ENCODE measurements at regions not wholly inside any gene's neighbourhood (a gene's known extent, or its start where the extent isn't known, plus 50 kb on each side); places are given as distances from the start of the nearest gene placed in this dataset.
"Not testable (repeated sequence)": the region's sequence is repeated elsewhere in the genome, so short reads cannot be mapped to it uniquely, and the experiment has no call there.

- TF ChIP-seq, protein P1, sequence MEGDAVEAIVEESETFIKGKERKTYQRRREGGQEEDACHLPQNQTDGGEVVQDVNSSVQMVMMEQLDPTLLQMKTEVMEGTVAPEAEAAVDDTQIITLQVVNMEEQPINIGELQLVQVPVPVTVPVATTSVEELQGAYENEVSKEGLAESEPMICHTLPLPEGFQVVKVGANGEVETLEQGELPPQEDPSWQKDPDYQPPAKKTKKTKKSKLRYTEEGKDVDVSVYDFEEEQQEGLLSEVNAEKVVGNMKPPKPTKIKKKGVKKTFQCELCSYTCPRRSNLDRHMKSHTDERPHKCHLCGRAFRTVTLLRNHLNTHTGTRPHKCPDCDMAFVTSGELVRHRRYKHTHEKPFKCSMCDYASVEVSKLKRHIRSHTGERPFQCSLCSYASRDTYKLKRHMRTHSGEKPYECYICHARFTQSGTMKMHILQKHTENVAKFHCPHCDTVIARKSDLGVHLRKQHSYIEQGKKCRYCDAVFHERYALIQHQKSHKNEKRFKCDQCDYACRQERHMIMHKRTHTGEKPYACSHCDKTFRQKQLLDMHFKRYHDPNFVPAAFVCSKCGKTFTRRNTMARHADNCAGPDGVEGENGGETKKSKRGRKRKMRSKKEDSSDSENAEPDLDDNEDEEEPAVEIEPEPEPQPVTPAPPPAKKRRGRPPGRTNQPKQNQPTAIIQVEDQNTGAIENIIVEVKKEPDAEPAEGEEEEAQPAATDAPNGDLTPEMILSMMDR (IDR thresholded peaks at IDR 0.05; ENCODE audit: low read depth, low read length), result no peak
- no peak for TF ChIP-seq EZH2phosphoT487 (IDR thresholded peaks at IDR 0.05; ENCODE audit: low read depth)
- Histone ChIP-seq H2AFZ (ENCODE audit: low read depth, low read length) (no peak overlapping the region), H3K27me3 (ENCODE audit: low read depth, low read length) (no peaks in the 10 kb centered on the region), H3K9ac (ENCODE audit: low read length) (no peak overlapping the region), H3K4me3 (ENCODE audit: low read length) (no peak overlapping the region), H3K36me3 (replicated peaks; ENCODE audit: low read depth, low read length) (no peaks in the 10 kb centered on the region), H3K79me2 (ENCODE audit: low read length) (no peaks in the 10 kb centered on the region), H4K20me1 (ENCODE audit: insufficient read depth, low read length) (no peaks in the 10 kb centered on the region), H3K27ac (ENCODE audit: low read length) (no peak overlapping the region), H3K9me3 (ENCODE audit: insufficient read depth, low read length) (no peaks in the 10 kb centered on the region), H3K4me2 (ENCODE audit: low read length) (no peak overlapping the region), H3K4me1 (ENCODE audit: low read length) (peaks cover 11% of the 10 kb centered on the region)
Observed at GRCh38 chr5:110880413-110880812, 141.6 kb downstream of the SLC25A46 start.

- Histone ChIP-seq H2AFZ (ENCODE audit: low read depth, low read length) (no peak overlapping the region), H3K9me3 (ENCODE audit: insufficient read depth, low read length) (no peaks in the 10 kb centered on the region), H3K27ac (ENCODE audit: low read length) (no peak overlapping the region), H4K20me1 (ENCODE audit: insufficient read depth, low read length) (no peaks in the 10 kb centered on the region), H3K4me3 (ENCODE audit: low read length) (no peak overlapping the region), H3K79me2 (ENCODE audit: low read length) (no peaks in the 10 kb centered on the region), H3K36me3 (replicated peaks; ENCODE audit: low read depth, low read length) (no peaks in the 10 kb centered on the region), H3K27me3 (ENCODE audit: low read depth, low read length) (no peaks in the 10 kb centered on the region), H3K4me2 (ENCODE audit: low read length) (no peak overlapping the region), H3K4me1 (ENCODE audit: low read length) (peaks cover 11% of the 10 kb centered on the region), H3K9ac (ENCODE audit: low read length) (no peak overlapping the region)
- no peak for TF ChIP-seq EZH2phosphoT487 (IDR thresholded peaks at IDR 0.05; ENCODE audit: low read depth)
- TF ChIP-seq, protein P1 (IDR thresholded peaks at IDR 0.05; ENCODE audit: low read depth, low read length), result no peak
Observed at GRCh38 chr5:110884005-110884404, 145.2 kb downstream of the SLC25A46 start.

DNA sequence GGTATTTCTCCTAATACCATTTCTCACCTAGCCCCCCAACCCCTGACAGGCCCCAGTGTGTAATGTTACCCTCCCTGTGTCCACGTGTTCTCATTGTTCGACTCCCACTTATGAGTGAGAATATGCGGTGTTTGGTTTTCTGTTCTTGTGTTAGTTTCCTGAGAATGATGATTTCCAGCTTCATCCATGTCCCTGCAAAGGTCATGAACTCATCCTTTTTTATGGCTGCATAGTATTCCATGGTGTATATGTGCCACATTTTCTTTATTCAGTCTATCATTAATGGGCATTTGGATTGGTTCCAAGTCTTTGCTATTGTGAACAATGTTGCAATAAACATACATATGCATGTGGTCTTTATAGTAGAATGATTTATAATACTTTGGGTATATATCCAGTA is 148.4 kb downstream of the SLC25A46 start:
- H3K9me3 ChIP-seq (ENCODE audit: insufficient read depth, low read length); H4K20me1 ChIP-seq (ENCODE audit: insufficient read depth, low read length); H3K9ac ChIP-seq (ENCODE audit: low read length); H3K27me3 ChIP-seq (ENCODE audit: low read depth, low read length); H3K27ac ChIP-seq (ENCODE audit: low read length); H3K79me2 ChIP-seq (ENCODE audit: low read length); H3K4me1 ChIP-seq (ENCODE audit: low read length); H3K36me3 ChIP-seq (replicated peaks; ENCODE audit: low read depth, low read length); H3K4me2 ChIP-seq (ENCODE audit: low read length); H3K4me3 ChIP-seq (ENCODE audit: low read length); H2AFZ ChIP-seq (ENCODE audit: low read depth, low read length): not testable (repeated sequence)

DNA sequence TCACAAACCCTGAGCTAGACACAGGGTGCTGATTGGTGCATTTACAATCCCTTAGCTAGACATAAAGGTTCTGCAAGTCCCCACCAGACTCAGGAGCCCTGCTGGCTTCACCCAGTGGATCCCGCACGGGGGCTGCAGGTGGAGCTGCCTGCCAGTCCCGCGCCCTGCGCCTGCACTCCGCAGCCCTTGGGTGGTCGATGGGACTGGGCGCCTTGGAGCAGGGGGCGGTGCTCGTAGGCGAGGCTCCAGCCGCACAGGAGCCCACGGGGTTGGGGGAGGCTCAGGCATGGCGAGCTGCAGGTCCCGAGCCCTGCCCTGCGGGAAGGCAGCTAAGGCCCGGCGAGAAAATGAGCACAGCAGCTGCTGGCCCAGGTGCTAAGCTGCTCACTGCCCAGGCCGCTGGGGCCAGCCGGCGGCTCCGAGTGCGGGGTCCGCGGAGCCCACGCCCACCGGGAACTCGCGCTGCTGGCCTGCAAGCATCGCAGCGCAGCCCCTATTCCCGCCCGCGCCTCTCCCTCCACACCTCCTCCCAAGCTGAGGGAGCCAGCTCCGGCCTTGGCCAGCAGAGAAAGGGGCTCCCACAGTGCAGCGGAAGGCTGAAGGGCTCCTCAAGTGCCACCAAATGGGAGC is 155.2 kb downstream of the SLC25A46 start:
- H3K36me3 ChIP-seq (replicated peaks; ENCODE audit: low read depth, low read length); H4K20me1 ChIP-seq (ENCODE audit: insufficient read depth, low read length); H3K79me2 ChIP-seq (ENCODE audit: low read length); H3K27me3 ChIP-seq (ENCODE audit: low read depth, low read length); H3K27ac ChIP-seq (ENCODE audit: low read length); H3K4me3 ChIP-seq (ENCODE audit: low read length); H3K9me3 ChIP-seq (ENCODE audit: insufficient read depth, low read length); H3K4me1 ChIP-seq (ENCODE audit: low read length); H3K9ac ChIP-seq (ENCODE audit: low read length); H3K4me2 ChIP-seq (ENCODE audit: low read length); H2AFZ ChIP-seq (ENCODE audit: low read depth, low read length): not testable (repeated sequence)

DNA sequence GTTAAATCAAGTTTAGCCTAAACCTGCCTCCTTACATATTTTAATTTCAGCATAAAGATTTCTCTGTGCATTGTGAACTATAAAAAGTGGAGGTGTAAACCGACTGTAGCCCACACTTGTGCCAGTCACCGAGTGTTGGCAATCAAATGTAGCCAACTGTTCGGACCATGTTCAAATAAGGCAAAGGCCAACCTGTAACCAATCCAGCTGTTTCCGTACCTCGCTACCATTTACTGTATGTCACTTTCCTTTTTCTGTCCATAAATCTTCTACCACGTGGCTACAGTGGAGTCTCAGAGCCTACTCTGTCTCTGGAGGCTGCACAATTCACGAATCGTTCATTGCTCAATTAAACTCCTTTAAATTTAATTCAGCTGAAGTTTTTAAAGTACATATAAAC is 156.0 kb downstream of the SLC25A46 start:
- Histone ChIP-seq H2AFZ (ENCODE audit: low read depth, low read length) (no peak overlapping the region), H3K9ac (ENCODE audit: low read length) (no peak overlapping the region), H3K79me2 (ENCODE audit: low read length) (no peaks in the 10 kb centered on the region), H3K4me2 (ENCODE audit: low read length) (no peak overlapping the region), H3K4me3 (ENCODE audit: low read length) (no peak overlapping the region), H3K9me3 (ENCODE audit: insufficient read depth, low read length) (no peaks in the 10 kb centered on the region), H3K4me1 (ENCODE audit: low read length) (no peaks in the 10 kb centered on the region), H3K27me3 (ENCODE audit: low read depth, low read length) (no peaks in the 10 kb centered on the region), H3K27ac (ENCODE audit: low read length) (no peak overlapping the region), H4K20me1 (ENCODE audit: insufficient read depth, low read length) (no peaks in the 10 kb centered on the region), H3K36me3 (replicated peaks; ENCODE audit: low read depth, low read length) (no peaks in the 10 kb centered on the region)
- TF ChIP-seq EZH2phosphoT487 (IDR thresholded peaks at IDR 0.05; ENCODE audit: low read depth), result no peak
- TF ChIP-seq, protein P1 (IDR thresholded peaks at IDR 0.05; ENCODE audit: low read depth, low read length), result no peak
